H4 (cell line): ENCODE measurements at regions not wholly inside any gene's neighbourhood (a gene's known extent, or its start where the extent isn't known, plus 50 kb on each side); places are given as distances from the start of the nearest gene placed in this dataset.

Experiments used
- DNase-seq: peaks from one replicate; pipeline ENCODE4 v3.0.0-alpha.2; 2015; ENCODE audit warnings: low spot score

GRCh38 chr3:6097556-6097955 is 763.4 kb upstream of the GRM7 start:
- no peak for DNase-seq

GRCh38 chr3:6098516-6099157 is 762.3 kb upstream of the GRM7 start:
- DNase-seq = no peak

GRCh38 chr3:6099458-6100075 is 761.3 kb upstream of the GRM7 start:
- no peak for DNase-seq

GRCh38 chr3:6105187-6105586 is 755.7 kb upstream of the GRM7 start:
- DNase-seq = no peak

GRCh38 chr3:6108957-6109356 is 752.0 kb upstream of the GRM7 start:
- no peak for DNase-seq

- DNase-seq = no peak
Observed at GRCh38 chr3:6110451-6110850, 750.5 kb upstream of the GRM7 start.

- no peak for DNase-seq
Observed at GRCh38 chr3:6112546-6112945, 748.4 kb upstream of the GRM7 start.

DNA sequence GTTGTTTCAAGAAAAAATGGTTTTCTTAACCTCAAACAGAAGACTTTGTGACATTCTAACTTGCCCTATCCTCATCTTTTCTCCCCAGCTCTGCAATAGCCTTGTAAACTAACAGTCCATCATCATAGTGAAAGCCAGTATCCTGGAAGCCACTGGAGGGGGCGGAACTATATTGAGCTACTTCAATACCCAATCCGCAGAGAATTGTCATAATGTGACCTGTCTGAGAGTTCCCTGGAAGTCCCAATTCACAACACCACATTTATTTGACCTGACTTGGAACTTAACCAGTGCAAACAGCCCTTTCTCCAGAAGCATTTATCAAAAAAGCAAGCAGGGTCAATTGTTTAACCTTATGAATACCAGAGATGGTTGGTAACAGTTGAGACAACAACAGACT is 747.6 kb upstream of the GRM7 start:
- no peak for DNase-seq

DNA sequence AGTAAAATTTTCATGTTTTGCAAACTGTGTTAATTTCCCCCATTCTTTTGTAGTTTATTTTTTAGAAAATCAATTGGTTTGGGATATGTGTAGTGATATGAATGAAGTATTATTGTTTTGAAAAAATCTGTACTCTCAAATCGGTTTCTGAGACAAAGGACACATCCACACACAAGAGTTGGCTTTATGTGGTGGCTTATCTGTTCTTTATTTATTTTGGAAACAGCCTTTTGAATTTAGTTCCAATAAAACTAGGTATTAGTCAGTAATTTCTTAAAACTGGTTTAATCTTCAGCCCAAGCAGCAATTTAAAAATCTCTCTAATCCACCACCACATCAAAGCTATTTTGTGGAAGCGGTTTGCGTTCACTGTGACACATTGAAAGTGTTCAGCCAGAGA is 741.5 kb upstream of the GRM7 start:
- DNase-seq = no peak

DNA sequence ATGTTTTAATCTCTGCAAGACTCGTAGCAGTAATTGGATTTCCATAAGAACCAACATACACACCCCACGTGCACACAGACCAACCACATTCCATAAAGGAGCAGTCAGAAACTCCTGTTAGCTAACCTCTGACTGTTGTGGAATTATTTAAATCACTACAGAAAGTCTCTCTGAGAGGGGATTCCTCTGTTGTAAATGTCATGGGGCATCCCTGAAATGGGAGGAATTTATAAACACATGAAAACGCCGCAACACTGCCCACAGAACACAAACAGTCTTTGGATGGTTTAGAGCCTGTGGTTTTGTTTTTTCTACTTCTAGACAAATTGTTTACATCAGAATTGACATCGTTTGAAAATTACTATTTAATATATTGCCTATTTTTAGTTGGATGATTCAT is 740.1 kb upstream of the GRM7 start:
- peak; percentile 2 for DNase-seq

GRCh38 chr3:6124875-6125274 is 736.0 kb upstream of the GRM7 start:
- DNase-seq = no peak

DNA sequence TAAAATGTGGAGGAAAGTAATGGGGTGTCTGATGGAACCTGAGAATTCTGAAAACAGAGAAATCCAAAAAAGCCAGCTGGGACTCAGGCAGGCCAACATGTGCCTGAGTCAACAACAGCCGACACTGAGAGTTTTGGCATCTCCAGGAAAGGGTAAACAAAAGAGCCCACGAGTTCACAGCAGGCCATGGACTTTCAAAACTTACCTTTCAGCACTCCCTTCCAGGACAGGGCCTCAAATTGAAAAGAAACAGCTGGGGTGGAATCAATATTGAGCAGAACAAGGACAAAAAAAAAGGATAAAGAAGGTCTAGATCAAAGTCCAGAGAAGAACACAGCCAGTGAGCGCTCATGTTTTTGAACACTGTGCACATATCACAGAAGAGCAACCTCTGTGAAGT is 735.4 kb upstream of the GRM7 start:
- DNase-seq = no peak

- DNase-seq = no peak
Observed at GRCh38 chr3:6132684-6133432, 728.1 kb upstream of the GRM7 start.

GRCh38 chr3:6142707-6143106 is 718.2 kb upstream of the GRM7 start:
- DNase-seq = no peak

DNA sequence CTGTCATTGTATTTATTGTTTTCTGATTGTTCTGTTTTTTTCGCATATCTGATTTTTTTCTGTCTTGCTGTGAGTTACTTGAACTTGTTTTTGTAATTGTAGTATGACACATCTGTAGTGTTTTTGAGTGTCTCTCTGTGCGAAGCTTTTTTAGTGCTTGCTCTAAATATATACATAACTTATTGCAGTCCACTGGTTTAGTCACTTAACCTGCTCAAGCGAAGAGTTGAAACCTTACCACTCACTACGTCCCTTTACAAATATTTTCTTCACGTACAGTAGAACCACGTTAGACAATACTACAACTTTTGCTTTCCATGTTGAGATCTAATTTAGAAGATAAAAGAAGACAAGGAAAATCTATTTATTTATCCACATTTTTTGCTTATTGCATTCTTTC is 713.0 kb upstream of the GRM7 start:
- DNase-seq = no peak

DNA sequence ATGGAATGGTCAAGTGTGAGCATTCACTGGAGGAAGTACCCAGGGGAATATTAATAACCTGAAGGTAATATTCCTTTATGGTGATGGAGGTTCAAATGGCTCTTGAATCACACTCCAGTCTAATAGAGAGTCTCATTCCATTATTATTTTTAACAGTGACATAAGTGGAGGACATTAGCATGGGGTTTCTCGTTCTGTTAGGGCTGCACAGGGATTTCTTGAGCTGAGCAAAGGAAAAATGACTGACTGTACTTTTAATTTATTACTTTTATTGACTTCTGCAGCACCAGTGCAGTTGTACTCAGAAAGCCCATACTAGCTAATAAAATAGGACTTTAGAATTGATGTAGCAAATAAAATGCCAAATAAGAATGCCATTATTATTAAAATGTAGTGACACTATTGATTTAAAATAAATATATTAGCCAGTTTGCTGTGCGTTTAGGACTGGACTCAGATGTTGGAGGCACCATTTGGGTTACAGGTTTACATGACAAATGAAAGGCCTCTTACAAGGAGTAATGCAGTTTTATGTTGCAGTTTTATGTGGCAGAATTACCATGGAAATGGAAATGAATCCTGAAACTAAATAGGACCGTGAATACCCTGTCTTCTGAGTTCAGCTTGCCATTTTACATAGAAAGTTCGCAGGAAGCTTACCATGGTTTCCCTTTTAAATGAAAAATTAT is 705.1 kb upstream of the GRM7 start:
- DNase-seq = no peak

- no peak for DNase-seq
Observed at GRCh38 chr3:6165951-6166350, 695.0 kb upstream of the GRM7 start.

GRCh38 chr3:6168256-6168655 is 692.7 kb upstream of the GRM7 start:
- DNase-seq = no peak

DNA sequence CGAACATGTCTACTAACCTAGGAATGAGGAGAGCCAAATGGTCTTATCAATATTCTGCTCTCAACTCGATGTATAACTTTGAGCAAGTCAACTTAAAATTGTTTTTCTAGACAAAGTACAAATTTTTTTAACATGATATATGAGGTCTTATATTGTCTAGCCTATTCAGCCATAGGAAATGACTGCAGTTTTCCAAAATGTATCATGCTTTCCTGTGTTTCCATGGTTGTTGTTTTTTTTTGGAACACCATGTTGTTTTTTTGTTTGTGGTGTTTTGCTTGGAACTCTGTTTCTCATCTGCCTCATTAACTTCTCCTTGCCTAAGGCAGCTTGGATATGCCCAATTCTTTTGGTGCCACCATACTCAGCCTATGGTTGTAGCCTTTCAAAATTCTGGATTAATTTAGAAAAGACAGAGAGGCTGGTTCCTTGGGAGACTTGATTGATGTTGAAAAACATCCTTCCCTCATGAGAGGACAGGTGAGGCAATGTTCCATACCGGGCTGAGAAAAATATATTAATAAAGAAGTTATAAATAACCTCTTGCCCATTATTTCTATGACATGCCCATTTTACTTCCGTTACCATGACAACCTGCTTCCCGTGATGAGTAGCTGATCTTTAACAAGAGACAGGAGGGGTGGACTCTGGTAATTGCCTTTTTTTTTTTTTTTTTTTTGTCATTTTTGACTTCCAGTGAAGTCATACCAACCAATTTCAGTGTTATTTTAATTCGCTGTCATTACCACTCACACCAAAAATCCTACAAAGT is 687.9 kb upstream of the GRM7 start:
- no peak for DNase-seq

- no peak for DNase-seq
Observed at GRCh38 chr3:6177417-6177816, 683.5 kb upstream of the GRM7 start.

DNA sequence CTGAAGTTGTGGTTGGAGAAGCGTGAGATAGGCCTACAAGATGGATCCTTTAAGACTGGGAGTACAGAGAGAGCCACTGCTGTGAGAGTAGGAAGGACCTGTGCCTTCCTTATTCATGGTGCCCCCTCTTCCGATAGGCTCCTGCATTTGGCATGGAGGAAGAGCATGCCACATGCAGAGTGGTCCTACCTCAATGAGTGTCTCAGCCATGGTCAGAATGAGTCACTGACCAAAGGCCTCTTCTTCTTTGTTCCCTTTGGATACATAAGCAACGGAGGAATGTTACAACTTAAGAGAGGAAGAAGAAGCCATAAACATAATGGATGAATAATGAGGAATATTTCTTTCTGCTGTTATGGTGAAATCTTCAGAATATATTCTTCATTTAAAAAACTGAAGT is 681.2 kb upstream of the GRM7 start:
- DNase-seq = no peak

DNA sequence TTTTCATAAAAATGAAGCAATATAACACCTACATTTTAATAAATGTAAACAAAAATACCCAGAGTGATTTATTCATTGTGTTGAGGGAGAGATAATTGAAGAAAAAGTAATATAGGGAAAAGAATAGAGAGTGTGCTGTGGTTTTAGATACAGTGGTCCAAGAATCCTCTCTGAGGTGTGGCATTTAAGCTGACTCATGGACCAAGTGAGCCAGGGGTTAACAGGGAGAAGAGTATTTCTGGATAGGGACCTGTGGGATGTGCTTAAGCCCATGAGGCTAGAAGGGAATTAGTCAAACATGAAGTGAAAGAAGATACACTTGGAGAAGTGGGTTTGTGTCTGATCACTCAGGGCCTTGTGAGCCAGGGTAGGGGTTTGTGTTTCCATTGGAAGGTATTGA is 680.7 kb upstream of the GRM7 start:
- DNase-seq = no peak
